ENCODE measurements at regions not wholly inside any gene's neighbourhood (a gene's known extent, or its start where the extent isn't known, plus 50 kb on each side); places are given as distances from the start of the nearest gene placed in this dataset.

GRCh38 chr5:168128111-168128510 lies 163.3 kb upstream of the WWC1 start:
- H3K4me1 Mint-ChIP-seq: no peaks in the 10 kb centered on the region
- no peaks in the 10 kb centered on the region for H3K79me2 ChIP-seq (ENCODE audit: control insufficient read depth, insufficient read depth, low read length)
- H2AFZ ChIP-seq (ENCODE audit: insufficient read depth, low read depth, low read length, poor library complexity, severe bottlenecking): no peak overlapping the region
- intact Hi-C loops (cut with micrococcal nuclease): no loop called here
- H3K9me3 ChIP-seq (ENCODE audit: control extremely low read depth in 1 of 3, control insufficient read depth in 2 of 3, insufficient read depth in 1 of 3, low read length in 2 of 3): peaks cover 0 to 5% (median 0%) of the 10 kb centered on the region in 3 donors
- H3K4me3 ChIP-seq (ENCODE audit: control extremely low read depth in 1 of 5, extremely low read depth in 1 of 5, insufficient read depth in 1 of 5, low read depth in 2 of 5, low read length in 4 of 5): no peak overlapping the region
- H4K20me1 ChIP-seq (ENCODE audit: control insufficient read depth, insufficient read depth, low read length, poor library complexity, severe bottlenecking): no peaks in the 10 kb centered on the region
- POLR2A ChIA-PET: no interaction called here
- peaks cover 4% of the 10 kb centered on the region for H3K27me3 Mint-ChIP-seq
- H3K27me3 ChIP-seq (replicated peaks in 1 of 4; ENCODE audit: control extremely low read depth in 1 of 4, control insufficient read depth in 3 of 4, insufficient read depth in 4 of 4, low read length in 3 of 4): no peaks in the 10 kb centered on the region
- H3K9me3 Mint-ChIP-seq (ENCODE audit: insufficient read depth): no peaks in the 10 kb centered on the region
- no peak overlapping the region for H3K4me2 ChIP-seq (replicated peaks; ENCODE audit: low read depth, low read length, poor library complexity, severe bottlenecking)
- no peaks in the 10 kb centered on the region for H3K36me3 ChIP-seq (replicated peaks in 1 of 2; ENCODE audit: control extremely low read depth in 1 of 2, control insufficient read depth in 1 of 2, extremely low read depth in 1 of 2, insufficient read depth in 2 of 2, low read length in 1 of 2)
- H3K4me1 ChIP-seq (ENCODE audit: control insufficient read depth in 2 of 2, insufficient read depth in 2 of 2, low read length in 2 of 2): no peaks in the 10 kb centered on the region
- 90% methylated on average over 6 of the region's 7 CpGs for WGBS (ENCODE audit: insufficient coverage)
- no peak for TF ChIP-seq CTCF (IDR thresholded peaks at IDR 0.05)
- TF ChIP-seq EZH2 (IDR thresholded peaks at IDR 0.05; ENCODE audit: borderline replicate concordance, insufficient read depth, low read depth, low read length, poor library complexity, severe bottlenecking): no peak
- no peak overlapping the region for H3K4me3 Mint-ChIP-seq
- H3K27ac ChIP-seq (ENCODE audit: low read length in 2 of 2): no peak overlapping the region
- H3K9ac ChIP-seq (ENCODE audit: low read length): no peak overlapping the region
- CTCF ChIA-PET: no interaction called here
- ATAC-seq (ENCODE audit: low read depth): no peak
- no peak overlapping the region for H3K27ac Mint-ChIP-seq
- no peak for DNase-seq

- H2AFZ ChIP-seq (ENCODE audit: insufficient read depth, low read depth, low read length, poor library complexity, severe bottlenecking): no peak overlapping the region
- 87% methylated on average over 7 of the region's 8 CpGs for WGBS (ENCODE audit: insufficient coverage)
- no peak overlapping the region for H3K4me3 ChIP-seq (ENCODE audit: control extremely low read depth in 1 of 5, extremely low read depth in 1 of 5, insufficient read depth in 1 of 5, low read depth in 2 of 5, low read length in 4 of 5)
- H3K4me1 Mint-ChIP-seq: no peaks in the 10 kb centered on the region
- H3K27me3 Mint-ChIP-seq: no peaks in the 10 kb centered on the region
- TF ChIP-seq EZH2 (IDR thresholded peaks at IDR 0.05; ENCODE audit: borderline replicate concordance, insufficient read depth, low read depth, low read length, poor library complexity, severe bottlenecking): no peak
- ChIA-PET CTCF (no interaction called here), POLR2A (no interaction called here)
- no peaks in the 10 kb centered on the region for H3K27me3 ChIP-seq (replicated peaks in 1 of 4; ENCODE audit: control extremely low read depth in 1 of 4, control insufficient read depth in 3 of 4, insufficient read depth in 4 of 4, low read length in 3 of 4)
- H3K9ac ChIP-seq (ENCODE audit: low read length): no peak overlapping the region
- H3K9me3 Mint-ChIP-seq (ENCODE audit: insufficient read depth): no peaks in the 10 kb centered on the region
- peaks cover 0 to 5% (median 0%) of the 10 kb centered on the region in 3 donors for H3K9me3 ChIP-seq (ENCODE audit: control extremely low read depth in 1 of 3, control insufficient read depth in 2 of 3, insufficient read depth in 1 of 3, low read length in 2 of 3)
- no peak for DNase-seq
- no peak overlapping the region for H3K4me2 ChIP-seq (replicated peaks; ENCODE audit: low read depth, low read length, poor library complexity, severe bottlenecking)
- no peaks in the 10 kb centered on the region for H3K36me3 ChIP-seq (replicated peaks in 1 of 2; ENCODE audit: control extremely low read depth in 1 of 2, control insufficient read depth in 1 of 2, extremely low read depth in 1 of 2, insufficient read depth in 2 of 2, low read length in 1 of 2)
- no peaks in the 10 kb centered on the region for H4K20me1 ChIP-seq (ENCODE audit: control insufficient read depth, insufficient read depth, low read length, poor library complexity, severe bottlenecking)
- H3K4me3 Mint-ChIP-seq: no peak overlapping the region
- intact Hi-C loops (cut with micrococcal nuclease): no loop called here
- no peak overlapping the region for H3K27ac ChIP-seq (ENCODE audit: low read length in 2 of 2)
- ATAC-seq (ENCODE audit: low read depth): no peak
- H3K4me1 ChIP-seq (ENCODE audit: control insufficient read depth in 2 of 2, insufficient read depth in 2 of 2, low read length in 2 of 2): no peaks in the 10 kb centered on the region
- H3K79me2 ChIP-seq (ENCODE audit: control insufficient read depth, insufficient read depth, low read length): no peaks in the 10 kb centered on the region
- no peak overlapping the region for H3K27ac Mint-ChIP-seq
Measured at GRCh38 chr5:168128557-168128956, 162.9 kb upstream of the WWC1 start.
